HepG2 (cell line): ENCODE measurements at regions not wholly inside any gene's neighbourhood (a gene's known extent, or its start where the extent isn't known, plus 50 kb on each side); places are given as distances from the start of the nearest gene placed in this dataset.

Source experiments
- ATAC-seq: fragments of 200-7000 bp; cut with Tn5 transposase; 3 replicates; pipeline ENCODE4 v1.9.1; 2020; ENCODE audit warnings: mild to moderate bottlenecking, moderate library complexity
- BruUV-seq: library from RNA; stranded (reverse); fragments of 400-500 nt; replicated peaks from 2 replicates; lab custom pipeline; 2021; lab: Mats Ljungman, UMichigan
- CTCF ChIA-PET: fragments of 300-600 bp; formaldehyde crosslinking; extraction: SDS; loops from one replicate; lab custom pipeline; 2021; ENCODE audit warnings: low total read pairs, inconsistent platforms, low intra/inter-chr PET ratio; lab: Yijun Ruan, JAX
- POLR2A ChIA-PET: fragments of 350-600 bp; sonication (Branson Sonifier 250); formaldehyde crosslinking; loops from one replicate; lab custom pipeline; 2020; ENCODE audit warnings: antibody characterized with exemption, inconsistent platforms; lab: Yijun Ruan, JAX
- DNase-seq: peaks from one replicate; pipeline ENCODE4 v3.0.0-alpha.2; 2015; ENCODE audit warnings: low spot score
- FAIRE-seq: peaks from 3 replicates; lab custom pipeline; 2011; peaks lifted over from hg19 to GRCh38; lab: Jason Lieb, UNC
- H2AFZ ChIP-seq: one replicate; pipeline ENCODE4 v1.6.1; 2011; ENCODE audit warnings: low read length, inconsistent platforms
- H3K27ac ChIP-seq: fragments of 300-600 bp; 3 replicates; pipeline ENCODE4 v1.8.0; 2011; ENCODE audit warnings: mixed run types, mild to moderate bottlenecking, mixed read lengths, low read length, inconsistent platforms; ENCODE audit not compliant: insufficient read depth; ENCODE audit errors: extremely low read length
- H3K27me3 ChIP-seq, 2 experiments: fragments of 200-600 bp in 1 of 2; 2 replicates in 1 of 2; 3 replicates in 1 of 2; pipeline versions ENCODE4 v1.6.0 to v1.8.0; 2011; ENCODE audit warnings: low read length in 2 of 2, mild to moderate bottlenecking in 2 of 2, moderate library complexity in 2 of 2, inconsistent platforms in 1 of 2; ENCODE audit not compliant: insufficient read depth in 2 of 2, control insufficient read depth in 1 of 2
- H3K36me3 ChIP-seq, 2 experiments: fragments of 200-600 bp in 1 of 2; replicated peaks in 1 of 2; 2 replicates in 1 of 2; 3 replicates in 1 of 2; pipeline versions ENCODE4 v1.5.1 to v1.8.0; 2011; ENCODE audit warnings: low read length in 2 of 2, inconsistent platforms in 1 of 2; ENCODE audit not compliant: insufficient read depth in 2 of 2, control insufficient read depth in 1 of 2
- H3K4me1 ChIP-seq: 2 replicates; pipeline ENCODE4 v1.5.1; 2012; ENCODE audit warnings: low read length, inconsistent platforms; ENCODE audit not compliant: insufficient read depth
- H3K4me2 ChIP-seq: 2 replicates; pipeline ENCODE4 v1.6.0; 2011; ENCODE audit warnings: low read depth, low read length, inconsistent platforms
- H3K4me3 ChIP-seq, 3 experiments: fragments of 200-600 bp in 1 of 3; sonication (generic), shearing (Covaris generic) in 1 of 3; replicated peaks in 1 of 3; 2 replicates each; pipeline ENCODE4 v1.5.1; 2011 to 2016; ENCODE audit warnings: low read length in 3 of 3, inconsistent platforms in 2 of 3, low read depth in 2 of 3, mild to moderate bottlenecking in 2 of 3, control low read depth in 1 of 3, mixed read lengths in 1 of 3; ENCODE audit not compliant: insufficient read depth in 1 of 3
- H3K79me2 ChIP-seq: one replicate; pipeline ENCODE4 v1.6.1; 2011; ENCODE audit warnings: low read length, inconsistent platforms; ENCODE audit not compliant: insufficient read depth
- H3K9ac ChIP-seq: 2 replicates; pipeline ENCODE4 v1.6.0; 2011; ENCODE audit warnings: mild to moderate bottlenecking, low read depth, low read length, inconsistent platforms; ENCODE audit not compliant: insufficient read depth
- H3K9me3 ChIP-seq: 2 replicates; pipeline ENCODE4 v1.5.1; 2012; ENCODE audit warnings: mild to moderate bottlenecking, low read length
- H4K20me1 ChIP-seq: 2 replicates; pipeline ENCODE4 v1.6.0; 2011; ENCODE audit warnings: inconsistent platforms, mild to moderate bottlenecking, low read length, moderate library complexity; ENCODE audit not compliant: insufficient read depth
- CEBPG ChIP-seq: IDR thresholded peaks from 2 replicates; pipeline ENCODE4 v1.6.1; 2016
- GLMP ChIP-seq: sonication (generic); formaldehyde crosslinking; IDR thresholded peaks from 2 replicates; pipeline ENCODE4 v1.9.0; 2021; ENCODE audit warnings: missing genetic modification reagents, mild to moderate bottlenecking, borderline replicate concordance
- NFATC3 ChIP-seq: sonication (generic); formaldehyde crosslinking; IDR thresholded peaks from 2 replicates; pipeline ENCODE4 v1.5.1; 2020; ENCODE audit warnings: mild to moderate bottlenecking, missing genetic modification reagents
- POGK ChIP-seq: sonication (generic); formaldehyde crosslinking; conservative IDR thresholded peaks from 2 replicates; pipeline ENCODE4 v1.8.0; 2022; ENCODE audit warnings: mild to moderate bottlenecking, moderate library complexity, missing genetic modification reagents
- SAFB2 ChIP-seq: sonication (generic); formaldehyde crosslinking; IDR thresholded peaks from 2 replicates; pipeline ENCODE4 v1.5.1; 2020; ENCODE audit warnings: missing genetic modification reagents, low read depth, mild to moderate bottlenecking, borderline replicate concordance
- TRAFD1 ChIP-seq: sonication (generic); formaldehyde crosslinking; IDR thresholded peaks from 2 replicates; pipeline ENCODE4 v1.5.1; 2020; ENCODE audit warnings: missing genetic modification reagents, mild to moderate bottlenecking, borderline replicate concordance
- ZNF136 ChIP-seq: sonication (generic); formaldehyde crosslinking; IDR thresholded peaks from 2 replicates; pipeline ENCODE4 v1.8.1; 2022; ENCODE audit warnings: low read depth, mild to moderate bottlenecking, moderate library complexity, missing genetic modification reagents
- ZNF20 ChIP-seq: sonication (generic); formaldehyde crosslinking; IDR thresholded peaks from 2 replicates; pipeline ENCODE4 v1.4.0; 2020; ENCODE audit warnings: mild to moderate bottlenecking, moderate library complexity, missing genetic modification reagents
- ZNF343 ChIP-seq: sonication (generic); formaldehyde crosslinking; IDR thresholded peaks from 2 replicates; pipeline ENCODE4 v1.4.0; 2020; ENCODE audit warnings: mild to moderate bottlenecking, missing genetic modification reagents
- ZNF382 ChIP-seq: sonication (generic); formaldehyde crosslinking; IDR thresholded peaks from 2 replicates; pipeline ENCODE4 v1.5.0; 2020; ENCODE audit warnings: missing genetic modification reagents, mild to moderate bottlenecking, borderline replicate concordance
- ZNF407 ChIP-seq: sonication (generic); formaldehyde crosslinking; IDR thresholded peaks from one replicate; pipeline ENCODE4 v1.5.1; 2020; ENCODE audit warnings: mild to moderate bottlenecking, missing genetic modification reagents; ENCODE audit errors: not compliant biosample characterization
- ZNF496 ChIP-seq: sonication (generic); formaldehyde crosslinking; IDR thresholded peaks from 2 replicates; pipeline ENCODE4 v1.8.1; 2023; ENCODE audit warnings: mild to moderate bottlenecking, moderate library complexity, missing genetic modification reagents; ENCODE audit not compliant: insufficient replicate concordance
- WGBS: methylation state at CpG from one replicate; pipeline ENCODE4 v1.1.6; 2017; ENCODE audit warnings: low lambda C conversion rate; 5-methylcytosine and 5-hydroxymethylcytosine counted together
- in situ Hi-C: cut with HindIII; loops from 2 replicates; pipeline ENCODE4 v1.10.0; 2017; ENCODE audit warnings: low pct_unique_long_range_greater_than_20kb; ENCODE audit not compliant: extremely low pct_ligation_motif_present
- intact Hi-C: fragments of 100-400 bp; cut with micrococcal nuclease; formaldehyde crosslinking; loops from one replicate; pipeline ENCODE4 v1.10.0; 2022; ENCODE audit not compliant: unreplicated experiment

GRCh38 chr14:71499018-71499417 lies 433.2 kb upstream of the RGS6 start:
- no peak overlapping the region for H3K27ac ChIP-seq
- in situ Hi-C loops, result no loop called here
- no peak overlapping the region for H3K4me3 ChIP-seq
- DNase-seq (no peak), ATAC-seq (no peak), FAIRE-seq (no peak)
- H3K27me3 ChIP-seq, result no peaks in the 10 kb centered on the region
- H2AFZ ChIP-seq, result no peak overlapping the region
- CTCF ChIA-PET, result no interaction called here
- no peaks in the 10 kb centered on the region for H3K36me3 ChIP-seq
- no peaks in the 10 kb centered on the region for H3K4me1 ChIP-seq
- H3K79me2 ChIP-seq, result peaks cover 3% of the 10 kb centered on the region
- no peaks in the 10 kb centered on the region for H4K20me1 ChIP-seq
- intact Hi-C loops, result no loop called here
- no peak overlapping the region for H3K9ac ChIP-seq
- no peaks in the 10 kb centered on the region for H3K9me3 ChIP-seq
- WGBS, result 96% methylated on average over 3 of the region's 3 CpGs
- H3K4me2 ChIP-seq, result no peak overlapping the region
- POLR2A ChIA-PET, result no interaction called here
- no TSS peak for BruUV-seq
- TF ChIP-seq ZNF343 (CRISPR knock-in tag), result no peak
- TF ChIP-seq ZNF20 (CRISPR knock-in tag), result no peak
- no peak for TF ChIP-seq TRAFD1 (CRISPR knock-in tag)
- TF ChIP-seq GLMP (CRISPR knock-in tag), result no peak
- TF ChIP-seq SAFB2 (CRISPR knock-in tag), result no peak
- no peak for TF ChIP-seq NFATC3 (CRISPR knock-in tag)
- no peak for TF ChIP-seq ZNF136 (CRISPR knock-in tag)
- TF ChIP-seq ZNF407, result no peak
- TF ChIP-seq ZNF496, result no peak
- TF ChIP-seq ZNF382 (CRISPR knock-in tag), result no peak
- TF ChIP-seq CEBPG, result no peak
- no peak for TF ChIP-seq POGK (CRISPR knock-in tag)
